SU-DHL-6 (cell line): ENCODE measurements at regions not wholly inside any gene's neighbourhood (a gene's known extent, or its start where the extent isn't known, plus 50 kb on each side); places are given as distances from the start of the nearest gene placed in this dataset.

Experiments
- EZH2phosphoT487 ChIP-seq: fragments of 200-600 bp; sonication (generic), shearing (Covaris generic); conservative IDR thresholded peaks from 2 replicates; pipeline ENCODE4 v1.6.1; 2018; ENCODE audit warnings: mild to moderate bottlenecking, antibody characterized with exemption, low read length, moderate library complexity, mixed read lengths
- TF ChIP-seq, protein P1 (sequence below): fragments of 200-600 bp; sonication (generic); IDR thresholded peaks from one replicate; pipeline ENCODE4 v1.5.1; 2017; ENCODE audit warnings: antibody characterized with exemption, mild to moderate bottlenecking, low read length, moderate library complexity; ENCODE audit not compliant: insufficient read depth, poor library complexity, severe bottlenecking

DNA sequence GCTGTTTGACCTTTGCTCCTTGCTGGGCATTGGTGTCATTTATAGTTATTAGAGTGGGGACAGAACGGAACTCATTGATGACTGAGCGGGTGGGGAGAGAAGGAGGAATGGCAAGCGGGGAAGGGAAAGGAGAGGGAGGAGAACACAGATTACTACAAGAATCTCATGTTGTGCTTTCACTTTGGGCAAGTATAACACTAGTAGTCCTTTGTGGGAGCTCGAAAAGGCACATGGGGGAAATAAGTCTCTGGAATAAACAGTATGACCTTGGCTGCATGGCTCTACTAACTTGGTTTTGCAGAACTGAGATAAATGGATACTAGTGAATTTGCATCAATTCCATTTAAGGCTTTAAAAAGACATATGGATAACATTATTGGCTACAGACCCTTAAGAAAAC, 161.7 kb upstream of the NABP1 start:
- TF ChIP-seq, protein P1, sequence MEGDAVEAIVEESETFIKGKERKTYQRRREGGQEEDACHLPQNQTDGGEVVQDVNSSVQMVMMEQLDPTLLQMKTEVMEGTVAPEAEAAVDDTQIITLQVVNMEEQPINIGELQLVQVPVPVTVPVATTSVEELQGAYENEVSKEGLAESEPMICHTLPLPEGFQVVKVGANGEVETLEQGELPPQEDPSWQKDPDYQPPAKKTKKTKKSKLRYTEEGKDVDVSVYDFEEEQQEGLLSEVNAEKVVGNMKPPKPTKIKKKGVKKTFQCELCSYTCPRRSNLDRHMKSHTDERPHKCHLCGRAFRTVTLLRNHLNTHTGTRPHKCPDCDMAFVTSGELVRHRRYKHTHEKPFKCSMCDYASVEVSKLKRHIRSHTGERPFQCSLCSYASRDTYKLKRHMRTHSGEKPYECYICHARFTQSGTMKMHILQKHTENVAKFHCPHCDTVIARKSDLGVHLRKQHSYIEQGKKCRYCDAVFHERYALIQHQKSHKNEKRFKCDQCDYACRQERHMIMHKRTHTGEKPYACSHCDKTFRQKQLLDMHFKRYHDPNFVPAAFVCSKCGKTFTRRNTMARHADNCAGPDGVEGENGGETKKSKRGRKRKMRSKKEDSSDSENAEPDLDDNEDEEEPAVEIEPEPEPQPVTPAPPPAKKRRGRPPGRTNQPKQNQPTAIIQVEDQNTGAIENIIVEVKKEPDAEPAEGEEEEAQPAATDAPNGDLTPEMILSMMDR, result no peak
- TF ChIP-seq EZH2phosphoT487, result no peak
